HUES48 (cell line): ENCODE measurements at regions not wholly inside any gene's neighbourhood (a gene's known extent, or its start where the extent isn't known, plus 50 kb on each side); places are given as distances from the start of the nearest gene placed in this dataset.

Source experiments
- H3K27ac ChIP-seq: one replicate; pipeline ENCODE4 v1.7.0; 2013; ENCODE audit warnings: low read depth, low read length, inconsistent platforms
- H3K27me3 ChIP-seq: 2 replicates; pipeline ENCODE4 v1.6.1; 2013; ENCODE audit warnings: mild to moderate bottlenecking, low read length; ENCODE audit not compliant: control insufficient read depth, insufficient read depth
- H3K36me3 ChIP-seq: 2 replicates; pipeline ENCODE4 v1.6.1; 2013; ENCODE audit warnings: low read length; ENCODE audit not compliant: control insufficient read depth, insufficient read depth
- H3K4me1 ChIP-seq: 2 replicates; pipeline ENCODE4 v1.6.1; 2013; ENCODE audit warnings: mild to moderate bottlenecking, low read length; ENCODE audit not compliant: control insufficient read depth, insufficient read depth
- H3K4me3 ChIP-seq: 2 replicates; pipeline ENCODE4 v1.5.1; 2013; ENCODE audit warnings: mild to moderate bottlenecking, low read depth, low read length
- H3K9ac ChIP-seq: 2 replicates; pipeline ENCODE4 v1.6.1; 2013; ENCODE audit warnings: mild to moderate bottlenecking, low read depth, low read length, moderate library complexity
- H3K9me3 ChIP-seq: 2 replicates; pipeline ENCODE4 v1.6.1; 2013; ENCODE audit warnings: low read length; ENCODE audit not compliant: control insufficient read depth, insufficient read depth

- Histone ChIP-seq H3K36me3 (no peaks in the 10 kb centered on the region), H3K4me3 (no peak overlapping the region), H3K27ac (no peak overlapping the region)
These were observed 93.9 kb upstream of the LGALSL start for GRCh38 chr2:64359892-64360657.

GRCh38 chr2:64361151-64361938 is 92.6 kb upstream of the LGALSL start:
- Histone ChIP-seq H3K9ac (no peak overlapping the region), H3K4me3 (no peak overlapping the region), H3K36me3 (no peaks in the 10 kb centered on the region), H3K27ac (no peak overlapping the region), H3K27me3 (no peaks in the 10 kb centered on the region), H3K9me3 (no peaks in the 10 kb centered on the region), H3K4me1 (peaks cover 17% of the 10 kb centered on the region)

More at GRCh38 chr2:64359892-64360657, 93.9 kb upstream of the LGALSL start:
- H3K9ac ChIP-seq = no peak overlapping the region
- no peaks in the 10 kb centered on the region for H3K27me3 ChIP-seq
- H3K4me1 ChIP-seq = peaks cover 17% of the 10 kb centered on the region
- no peaks in the 10 kb centered on the region for H3K9me3 ChIP-seq

- H3K27me3 ChIP-seq = no peaks in the 10 kb centered on the region
- H3K36me3 ChIP-seq = no peaks in the 10 kb centered on the region
- H3K4me3 ChIP-seq = no peak overlapping the region
- H3K9ac ChIP-seq = no peak overlapping the region
- no peaks in the 10 kb centered on the region for H3K9me3 ChIP-seq
- no peak overlapping the region for H3K27ac ChIP-seq
- H3K4me1 ChIP-seq = peaks cover 19% of the 10 kb centered on the region
These were observed 91.4 kb upstream of the LGALSL start for GRCh38 chr2:64362562-64363026.

GRCh38 chr2:64363140-64363539 is 90.8 kb upstream of the LGALSL start:
- Histone ChIP-seq H3K4me1 (peaks cover 25% of the 10 kb centered on the region), H3K9me3 (no peaks in the 10 kb centered on the region)

GRCh38 chr2:64363848-64364247 is 90.1 kb upstream of the LGALSL start:
- no peaks in the 10 kb centered on the region for H3K27me3 ChIP-seq
- H3K4me1 ChIP-seq = peaks cover 29% of the 10 kb centered on the region
- H3K9me3 ChIP-seq = no peaks in the 10 kb centered on the region
- H3K4me3 ChIP-seq = no peak overlapping the region
- no peaks in the 10 kb centered on the region for H3K36me3 ChIP-seq
- no peak overlapping the region for H3K9ac ChIP-seq
- no peak overlapping the region for H3K27ac ChIP-seq

More at GRCh38 chr2:64363140-64363539, 90.8 kb upstream of the LGALSL start:
- Histone ChIP-seq H3K27ac (no peak overlapping the region), H3K27me3 (no peaks in the 10 kb centered on the region), H3K9ac (no peak overlapping the region), H3K4me3 (no peak overlapping the region), H3K36me3 (no peaks in the 10 kb centered on the region)

- Histone ChIP-seq H3K27ac (no peak overlapping the region), H3K9me3 (no peaks in the 10 kb centered on the region)
These were observed 86.3 kb upstream of the LGALSL start for GRCh38 chr2:64367444-64368232.

GRCh38 chr2:64369706-64370105 is 84.3 kb upstream of the LGALSL start:
- H3K27ac ChIP-seq = no peak overlapping the region
- peaks cover 12% of the 10 kb centered on the region for H3K4me1 ChIP-seq
- no peaks in the 10 kb centered on the region for H3K27me3 ChIP-seq
- H3K9ac ChIP-seq = no peak overlapping the region
- no peaks in the 10 kb centered on the region for H3K36me3 ChIP-seq
- no peak overlapping the region for H3K4me3 ChIP-seq
- H3K9me3 ChIP-seq = no peaks in the 10 kb centered on the region

More at GRCh38 chr2:64367444-64368232, 86.3 kb upstream of the LGALSL start:
- Histone ChIP-seq H3K4me3 (no peak overlapping the region), H3K27me3 (no peaks in the 10 kb centered on the region), H3K4me1 (peaks cover 21% of the 10 kb centered on the region), H3K9ac (no peak overlapping the region), H3K36me3 (no peaks in the 10 kb centered on the region)

- Histone ChIP-seq H3K4me1 (peaks cover 12% of the 10 kb centered on the region), H3K27me3 (no peaks in the 10 kb centered on the region), H3K4me3 (no peak overlapping the region), H3K36me3 (no peaks in the 10 kb centered on the region), H3K9me3 (no peaks in the 10 kb centered on the region), H3K27ac (no peak overlapping the region), H3K9ac (no peak overlapping the region)
These were observed 82.2 kb upstream of the LGALSL start for GRCh38 chr2:64371727-64372126.

GRCh38 chr2:64374686-64375085 is 79.3 kb upstream of the LGALSL start:
- H3K9me3 ChIP-seq = no peaks in the 10 kb centered on the region
- H3K4me3 ChIP-seq = no peak overlapping the region
- H3K4me1 ChIP-seq = no peaks in the 10 kb centered on the region
- no peaks in the 10 kb centered on the region for H3K36me3 ChIP-seq
- H3K27ac ChIP-seq = no peak overlapping the region
- H3K9ac ChIP-seq = no peak overlapping the region
- no peaks in the 10 kb centered on the region for H3K27me3 ChIP-seq

GRCh38 chr2:64376926-64377325 is 77.0 kb upstream of the LGALSL start:
- Histone ChIP-seq H3K9ac (no peak overlapping the region), H3K9me3 (no peaks in the 10 kb centered on the region), H3K27me3 (no peaks in the 10 kb centered on the region), H3K4me1 (no peaks in the 10 kb centered on the region), H3K4me3 (no peak overlapping the region), H3K36me3 (no peaks in the 10 kb centered on the region), H3K27ac (no peak overlapping the region)
